NT2/D1 (cell line): ENCODE measurements at regions not wholly inside any gene's neighbourhood (a gene's known extent, or its start where the extent isn't known, plus 50 kb on each side); places are given as distances from the start of the nearest gene placed in this dataset.

ENCODE experiments used
- DNase-seq: peaks from one replicate; pipeline ENCODE4 v3.0.0-alpha.2; 2011; ENCODE audit warnings: low read depth, low spot score
- H3K27me3 ChIP-seq: 2 replicates; pipeline ENCODE4 v1.6.0; 2011; ENCODE audit warnings: mild to moderate bottlenecking; ENCODE audit not compliant: insufficient read length, insufficient read depth
- H3K36me3 ChIP-seq: 2 replicates; pipeline ENCODE4 v1.6.1; 2011; ENCODE audit warnings: mild to moderate bottlenecking, low read length, mixed read lengths; ENCODE audit not compliant: insufficient read depth, insufficient read length
- H3K4me1 ChIP-seq: 2 replicates; pipeline ENCODE4 v1.5.1; 2011; ENCODE audit not compliant: insufficient read depth, insufficient read length
- H3K4me3 ChIP-seq: 2 replicates; pipeline ENCODE4 v1.5.1; 2011; ENCODE audit warnings: low read depth; ENCODE audit not compliant: insufficient read length
- H3K9ac ChIP-seq: 2 replicates; pipeline ENCODE4 v1.6.0; 2011; ENCODE audit warnings: low read depth; ENCODE audit not compliant: insufficient read length
- H3K9me3 ChIP-seq: 2 replicates; pipeline ENCODE4 v1.5.1; 2011; ENCODE audit warnings: mild to moderate bottlenecking, low read length; ENCODE audit not compliant: insufficient read depth
- SUZ12 ChIP-seq: IDR thresholded peaks from 2 replicates; pipeline ENCODE4 v1.6.1; 2011; ENCODE audit not compliant: insufficient read length, insufficient read depth; ENCODE audit errors: extremely low read depth
- YY1 ChIP-seq: IDR thresholded peaks from 2 replicates; pipeline ENCODE4 v1.6.1; 2011; ENCODE audit not compliant: insufficient read length, insufficient read depth
- ZNF274 ChIP-seq: IDR thresholded peaks from 2 replicates; pipeline ENCODE4 v1.6.1; 2011; ENCODE audit warnings: mild to moderate bottlenecking, low read depth, low read length

- H3K9me3 ChIP-seq, result no peaks in the 10 kb centered on the region
- no peak overlapping the region for H3K9ac ChIP-seq
- H3K4me3 ChIP-seq, result no peak overlapping the region
- no peak for DNase-seq
- H3K4me1 ChIP-seq, result no peaks in the 10 kb centered on the region
- no peaks in the 10 kb centered on the region for H3K27me3 ChIP-seq
- no peaks in the 10 kb centered on the region for H3K36me3 ChIP-seq
- TF ChIP-seq YY1 (no peak), SUZ12 (no peak), ZNF274 (no peak)
These were observed 157.3 kb upstream of the BDNF start for GRCh38 chr11:27857588-27857987.

- Histone ChIP-seq H3K9me3 (no peaks in the 10 kb centered on the region), H3K4me1 (no peaks in the 10 kb centered on the region)
- DNase-seq, result no peak
These were observed 156.8 kb upstream of the BDNF start for GRCh38 chr11:27857014-27857413.

GRCh38 chr11:27848423-27848822, 148.2 kb upstream of the BDNF start:
- TF ChIP-seq ZNF274, result no peak
- TF ChIP-seq SUZ12, result no peak
- no peak for TF ChIP-seq YY1
- H3K9ac ChIP-seq, result no peak overlapping the region
- H3K4me1 ChIP-seq, result no peaks in the 10 kb centered on the region
- DNase-seq, result no peak
- H3K36me3 ChIP-seq, result no peaks in the 10 kb centered on the region
- H3K9me3 ChIP-seq, result no peaks in the 10 kb centered on the region
- no peak overlapping the region for H3K4me3 ChIP-seq
- no peaks in the 10 kb centered on the region for H3K27me3 ChIP-seq

More at GRCh38 chr11:27857014-27857413, 156.8 kb upstream of the BDNF start:
- Histone ChIP-seq H3K36me3 (no peaks in the 10 kb centered on the region), H3K27me3 (no peaks in the 10 kb centered on the region), H3K4me3 (no peak overlapping the region), H3K9ac (no peak overlapping the region)
- TF ChIP-seq ZNF274 (no peak), SUZ12 (no peak), YY1 (no peak)

GRCh38 chr11:27847496-27847895, 147.2 kb upstream of the BDNF start:
- no peak for TF ChIP-seq ZNF274
- no peak for TF ChIP-seq SUZ12
- no peak for TF ChIP-seq YY1
- no peaks in the 10 kb centered on the region for H3K36me3 ChIP-seq
- DNase-seq, result no peak
- H3K27me3 ChIP-seq, result no peaks in the 10 kb centered on the region
- no peak overlapping the region for H3K9ac ChIP-seq
- H3K4me1 ChIP-seq, result no peaks in the 10 kb centered on the region
- H3K4me3 ChIP-seq, result no peak overlapping the region
- no peaks in the 10 kb centered on the region for H3K9me3 ChIP-seq

GRCh38 chr11:27842290-27842689, 142.0 kb upstream of the BDNF start:
- Histone ChIP-seq H3K4me3 (no peak overlapping the region), H3K36me3 (no peaks in the 10 kb centered on the region), H3K9ac (no peak overlapping the region), H3K9me3 (no peaks in the 10 kb centered on the region), H3K4me1 (no peaks in the 10 kb centered on the region), H3K27me3 (no peaks in the 10 kb centered on the region)
- TF ChIP-seq YY1 (no peak), SUZ12 (no peak), ZNF274 (no peak)
- no peak for DNase-seq

GRCh38 chr11:27841023-27841422, 140.8 kb upstream of the BDNF start:
- no peaks in the 10 kb centered on the region for H3K9me3 ChIP-seq
- no peak for TF ChIP-seq YY1
- no peak for TF ChIP-seq ZNF274
- TF ChIP-seq SUZ12, result no peak
- no peaks in the 10 kb centered on the region for H3K36me3 ChIP-seq
- H3K27me3 ChIP-seq, result no peaks in the 10 kb centered on the region
- H3K4me3 ChIP-seq, result no peak overlapping the region
- H3K4me1 ChIP-seq, result no peaks in the 10 kb centered on the region
- DNase-seq, result no peak
- H3K9ac ChIP-seq, result no peak overlapping the region

- H3K27me3 ChIP-seq, result no peaks in the 10 kb centered on the region
- H3K9me3 ChIP-seq, result no peaks in the 10 kb centered on the region
- no peak overlapping the region for H3K4me3 ChIP-seq
- no peaks in the 10 kb centered on the region for H3K36me3 ChIP-seq
- no peak for DNase-seq
- H3K4me1 ChIP-seq, result no peaks in the 10 kb centered on the region
- no peak overlapping the region for H3K9ac ChIP-seq
- TF ChIP-seq SUZ12 (no peak), ZNF274 (no peak), YY1 (no peak)
These were observed 139.1 kb upstream of the BDNF start for GRCh38 chr11:27839226-27839913.

GRCh38 chr11:27838674-27839073, 138.4 kb upstream of the BDNF start:
- H3K27me3 ChIP-seq, result no peaks in the 10 kb centered on the region
- no peaks in the 10 kb centered on the region for H3K9me3 ChIP-seq
- TF ChIP-seq SUZ12 (no peak), ZNF274 (no peak), YY1 (no peak)
- no peak overlapping the region for H3K9ac ChIP-seq
- H3K4me3 ChIP-seq, result no peak overlapping the region
- no peak for DNase-seq
- H3K36me3 ChIP-seq, result no peaks in the 10 kb centered on the region
- H3K4me1 ChIP-seq, result no peaks in the 10 kb centered on the region
